Trophoblast cell (in vitro differentiated cells and primary cell): ENCODE measurements at regions not wholly inside any gene's neighbourhood (a gene's known extent, or its start where the extent isn't known, plus 50 kb on each side); places are given as distances from the start of the nearest gene placed in this dataset.

Source experiments
- DNase-seq, 2 donors: peaks; one replicate each; pipeline ENCODE4 v3.0.0-alpha.2; 2016
- H2AFZ ChIP-seq: 2 replicates; pipeline ENCODE4 v1.6.1; 2013; ENCODE audit warnings: low read length, moderate library complexity, mild to moderate bottlenecking; ENCODE audit not compliant: insufficient read depth, poor library complexity
- H2AK5ac ChIP-seq: 2 replicates; pipeline ENCODE4 v1.6.1; 2013; ENCODE audit warnings: mild to moderate bottlenecking, low read length
- H2BK120ac ChIP-seq: 2 replicates; pipeline ENCODE4 v1.6.1; 2013; ENCODE audit warnings: low read length, mild to moderate bottlenecking, moderate library complexity; ENCODE audit not compliant: insufficient read depth, poor library complexity
- H2BK12ac ChIP-seq: 2 replicates; pipeline ENCODE4 v1.6.1; 2013; ENCODE audit warnings: mild to moderate bottlenecking, low read length, moderate library complexity
- H2BK5ac ChIP-seq: 2 replicates; pipeline ENCODE4 v1.6.1; 2013; ENCODE audit warnings: low read length, low read depth, moderate library complexity, mild to moderate bottlenecking; ENCODE audit not compliant: poor library complexity
- H3K14ac ChIP-seq: 2 replicates; pipeline ENCODE4 v1.6.1; 2013; ENCODE audit warnings: mild to moderate bottlenecking, low read length
- H3K18ac ChIP-seq: 2 replicates; pipeline ENCODE4 v1.6.1; 2013; ENCODE audit warnings: mild to moderate bottlenecking, low read length
- H3K23ac ChIP-seq: 2 replicates; pipeline ENCODE4 v1.6.1; 2013; ENCODE audit warnings: low read length
- H3K27ac ChIP-seq: 2 replicates; pipeline ENCODE4 v1.5.1; 2013; ENCODE audit warnings: low read depth, mild to moderate bottlenecking, inconsistent platforms, low read length, moderate library complexity
- H3K27me3 ChIP-seq: 2 replicates; pipeline ENCODE4 v1.6.1; 2013; ENCODE audit warnings: inconsistent platforms, mild to moderate bottlenecking, low read length, moderate library complexity; ENCODE audit not compliant: insufficient read depth
- H3K36me3 ChIP-seq, 2 experiments: 1 replicate in 1 of 2; 2 replicates in 1 of 2; pipeline ENCODE4 v1.6.1; 2013; ENCODE audit warnings: low read length in 2 of 2, mild to moderate bottlenecking in 2 of 2, moderate library complexity in 1 of 2; ENCODE audit not compliant: insufficient read depth in 2 of 2, control insufficient read depth in 1 of 2
- H3K4ac ChIP-seq: 2 replicates; pipeline ENCODE4 v1.6.1; 2013; ENCODE audit warnings: low read depth, mild to moderate bottlenecking, low read length, moderate library complexity
- H3K4me1 ChIP-seq, 2 experiments: 1 replicate in 1 of 2; 2 replicates in 1 of 2; pipeline ENCODE4 v1.6.1; 2013; ENCODE audit warnings: low read length in 2 of 2, mild to moderate bottlenecking in 2 of 2, moderate library complexity in 1 of 2; ENCODE audit not compliant: insufficient read depth in 2 of 2, control insufficient read depth in 1 of 2
- H3K4me2 ChIP-seq: 2 replicates; pipeline ENCODE4 v1.6.1; 2013; ENCODE audit warnings: inconsistent platforms, mild to moderate bottlenecking, low read length, moderate library complexity
- H3K4me3 ChIP-seq: 2 replicates; pipeline ENCODE4 v1.5.1; 2013; ENCODE audit warnings: mild to moderate bottlenecking, low read depth, low read length, inconsistent platforms
- H3K79me1 ChIP-seq: one replicate; pipeline ENCODE4 v1.6.1; 2013; ENCODE audit warnings: low read length
- H3K79me2 ChIP-seq: 2 replicates; pipeline ENCODE4 v1.6.1; 2013; ENCODE audit warnings: low read length, mild to moderate bottlenecking; ENCODE audit not compliant: control insufficient read depth, insufficient read depth, poor library complexity
- H3K9ac ChIP-seq: 2 replicates; pipeline ENCODE4 v1.6.1; 2013; ENCODE audit warnings: mild to moderate bottlenecking, low read length
- H3K9me3 ChIP-seq: 2 replicates; pipeline ENCODE4 v1.6.1; 2013; ENCODE audit warnings: low read depth, mild to moderate bottlenecking, control low read depth, inconsistent platforms, low read length; ENCODE audit not compliant: insufficient read depth
- H4K12ac ChIP-seq: 2 replicates; pipeline ENCODE4 v1.6.1; 2013; ENCODE audit warnings: low read depth, mild to moderate bottlenecking, low read length, moderate library complexity
- H4K8ac ChIP-seq: 2 replicates; pipeline ENCODE4 v1.6.1; 2013; ENCODE audit warnings: low read depth, mild to moderate bottlenecking, low read length, moderate library complexity
- H4K91ac ChIP-seq: one replicate; pipeline ENCODE4 v1.6.1; 2013; ENCODE audit warnings: low read depth, mild to moderate bottlenecking, low read length, moderate library complexity
- WGBS: extraction: QIAGEN DNeasy Blood & Tissue Kit; methylation state at CpG from one replicate; pipeline ENCODE4 v1.1.7; 2013; ENCODE audit warnings: missing lambda C conversion rate; ENCODE audit not compliant: insufficient read length, insufficient coverage; ENCODE audit errors: extremely low coverage; 5-methylcytosine and 5-hydroxymethylcytosine counted together

DNA sequence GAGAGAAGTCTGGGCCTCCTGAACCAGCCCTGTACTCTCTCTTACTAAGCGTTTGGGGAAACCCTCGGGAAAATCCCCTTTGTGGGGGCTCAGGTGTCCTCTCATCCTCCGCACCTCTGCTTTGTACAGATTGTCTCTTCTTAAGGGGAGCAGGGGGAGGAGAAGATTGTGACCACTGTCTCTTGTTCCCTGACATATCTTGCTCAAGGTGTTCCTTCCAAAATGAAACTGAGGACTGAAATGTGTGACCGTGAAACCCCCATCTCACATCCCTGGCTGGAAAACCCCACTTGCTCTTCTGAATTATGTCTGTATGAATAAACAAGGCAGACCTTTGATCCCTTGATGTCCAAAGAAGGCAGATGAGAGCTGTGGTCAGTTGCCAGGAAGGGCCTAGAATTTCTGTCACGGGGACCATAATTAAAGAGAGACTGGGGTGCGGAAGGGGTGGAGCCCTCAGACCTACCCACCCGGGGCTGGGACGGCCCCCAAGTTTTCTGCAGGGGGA, 369.8 kb downstream of the AACS start:
- Histone ChIP-seq H3K79me2 (no peaks in the 10 kb centered on the region), H4K91ac (no peak overlapping the region), H3K27ac (no peak overlapping the region), H2BK12ac (no peak overlapping the region), H3K36me3 (no peaks in the 10 kb centered on the region), H3K79me1 (no peaks in the 10 kb centered on the region), H3K4me1 (no peaks in the 10 kb centered on the region), H3K27me3 (no peaks in the 10 kb centered on the region), H2AK5ac (no peak overlapping the region), H3K4me2 (no peak overlapping the region), H3K9me3 (peaks cover 1% of the 10 kb centered on the region), H4K12ac (no peak overlapping the region), H4K8ac (no peak overlapping the region), H3K9ac (no peak overlapping the region), H3K4ac (no peak overlapping the region), H2BK120ac (no peak overlapping the region), H3K18ac (no peak overlapping the region), H2BK5ac (no peak overlapping the region), H3K4me3 (no peak overlapping the region), H2AFZ (no peak overlapping the region), H3K14ac (no peak overlapping the region), H3K23ac (no peak overlapping the region)
- WGBS: no CpG with 5 or more reads among the region's 8 CpGs
- no peak for DNase-seq

DNA sequence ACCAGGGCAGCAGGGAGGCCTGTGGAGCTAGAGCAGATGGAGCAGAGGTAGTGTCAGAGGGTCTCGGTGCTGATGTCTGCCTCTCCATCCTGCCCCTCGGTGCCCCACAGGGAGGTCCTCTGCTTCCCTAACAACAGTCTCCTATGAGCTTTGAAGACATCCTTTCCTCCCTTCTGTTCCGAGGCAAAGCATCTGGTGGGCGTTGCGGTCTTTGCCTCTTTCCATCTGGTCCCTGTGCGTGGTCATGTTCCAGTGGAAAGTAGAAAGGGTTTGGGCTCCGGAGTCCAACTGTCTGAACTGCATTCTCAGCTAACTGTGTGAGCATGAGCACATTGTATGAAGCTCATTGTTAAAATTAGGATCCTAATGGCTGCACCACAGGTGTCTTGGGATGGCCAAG, 370.6 kb downstream of the AACS start:
- no CpG with 5 or more reads among the region's 7 CpGs for WGBS

DNA sequence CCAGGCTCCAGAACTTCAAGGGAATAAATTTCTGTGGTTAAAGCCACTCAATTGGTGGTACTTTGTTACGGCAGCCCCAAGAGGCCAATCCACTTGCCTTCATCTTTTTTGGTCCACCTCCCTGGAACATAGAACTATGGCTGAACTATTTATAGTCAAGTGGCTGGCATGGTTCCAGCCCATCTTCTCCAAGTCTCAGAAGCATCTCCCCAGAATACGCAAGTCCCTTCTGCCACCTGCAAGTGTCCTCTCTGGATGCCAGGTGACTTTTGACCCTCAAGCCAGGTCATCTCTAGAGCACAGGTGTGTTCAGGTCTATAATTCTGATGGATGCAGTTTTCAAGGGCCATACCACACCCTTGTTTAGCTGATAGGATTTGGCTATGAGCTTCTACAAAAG, 371.5 kb downstream of the AACS start:
- H3K9me3 ChIP-seq: no peaks in the 10 kb centered on the region
- no CpG with 5 or more reads among the region's 2 CpGs for WGBS

More for the DNA sequence above, 370.6 kb downstream of the AACS start:
- Histone ChIP-seq H3K79me1 (no peaks in the 10 kb centered on the region), H2BK12ac (no peak overlapping the region), H4K91ac (no peak overlapping the region), H3K27ac (no peak overlapping the region), H3K14ac (no peak overlapping the region), H3K4me2 (no peak overlapping the region), H3K9ac (no peak overlapping the region), H3K27me3 (no peaks in the 10 kb centered on the region), H3K4ac (no peak overlapping the region), H3K79me2 (no peaks in the 10 kb centered on the region), H2BK120ac (no peak overlapping the region), H2AK5ac (no peak overlapping the region), H3K23ac (no peak overlapping the region), H3K9me3 (peaks cover 1% of the 10 kb centered on the region), H3K4me3 (no peak overlapping the region), H3K36me3 (no peaks in the 10 kb centered on the region), H4K8ac (no peak overlapping the region), H2AFZ (no peak overlapping the region), H2BK5ac (no peak overlapping the region), H3K18ac (no peak overlapping the region), H4K12ac (no peak overlapping the region), H3K4me1 (no peaks in the 10 kb centered on the region)
- no peak for DNase-seq

DNA sequence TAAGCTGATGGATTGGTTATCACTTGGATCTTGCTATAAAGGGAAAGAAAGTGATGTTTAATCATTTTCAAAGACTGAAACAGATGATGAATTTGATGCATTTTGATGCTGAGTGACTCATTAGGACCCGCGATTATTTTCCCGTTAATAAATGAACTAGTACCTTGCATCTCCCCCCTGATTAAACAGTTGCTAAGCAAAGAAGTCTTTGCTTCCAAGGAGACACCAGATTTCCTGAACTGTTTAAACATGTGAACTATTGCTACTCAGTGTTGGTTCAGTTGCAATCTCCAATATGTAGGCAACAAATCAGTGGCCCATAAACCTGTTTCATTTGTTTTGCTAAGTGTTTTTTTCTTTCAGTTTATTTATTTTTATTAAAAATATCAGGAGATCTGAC, 375.2 kb downstream of the AACS start:
- Histone ChIP-seq H2BK120ac (no peak overlapping the region), H3K14ac (no peak overlapping the region), H3K4ac (no peak overlapping the region), H3K79me2 (no peaks in the 10 kb centered on the region), H3K18ac (no peak overlapping the region), H3K27ac (no peak overlapping the region), H3K9me3 (peaks cover under 1% of the 10 kb centered on the region), H4K12ac (no peak overlapping the region), H3K79me1 (no peaks in the 10 kb centered on the region), H3K4me1 (no peaks in the 10 kb centered on the region), H3K36me3 (no peaks in the 10 kb centered on the region), H3K23ac (no peak overlapping the region), H2AK5ac (no peak overlapping the region), H4K8ac (no peak overlapping the region), H2AFZ (no peak overlapping the region), H4K91ac (no peak overlapping the region), H3K9ac (no peak overlapping the region), H3K4me2 (no peak overlapping the region), H2BK5ac (no peak overlapping the region), H3K4me3 (no peak overlapping the region), H2BK12ac (no peak overlapping the region), H3K27me3 (no peaks in the 10 kb centered on the region)
- WGBS: no CpG with 5 or more reads among the region's 3 CpGs
- no peak for DNase-seq

More for the DNA sequence above, 371.5 kb downstream of the AACS start:
- no peak for DNase-seq
- no peaks in the 10 kb centered on the region for H3K79me1 ChIP-seq
- H3K4me1 ChIP-seq: no peaks in the 10 kb centered on the region
- H2AFZ ChIP-seq: no peak overlapping the region
- no peak overlapping the region for H3K4me2 ChIP-seq
- no peak overlapping the region for H2AK5ac ChIP-seq
- no peak overlapping the region for H3K18ac ChIP-seq
- H3K27me3 ChIP-seq: no peaks in the 10 kb centered on the region
- H3K36me3 ChIP-seq: no peaks in the 10 kb centered on the region
- no peak overlapping the region for H4K12ac ChIP-seq
- H3K27ac ChIP-seq: no peak overlapping the region
- H3K4me3 ChIP-seq: no peak overlapping the region
- no peak overlapping the region for H4K8ac ChIP-seq
- H3K79me2 ChIP-seq: no peaks in the 10 kb centered on the region
- H3K4ac ChIP-seq: no peak overlapping the region
- H3K9ac ChIP-seq: no peak overlapping the region
- H2BK12ac ChIP-seq: no peak overlapping the region
- no peak overlapping the region for H2BK5ac ChIP-seq
- no peak overlapping the region for H3K23ac ChIP-seq
- H4K91ac ChIP-seq: no peak overlapping the region
- H2BK120ac ChIP-seq: no peak overlapping the region
- H3K14ac ChIP-seq: no peak overlapping the region
